Uterus (tissue), 2 donors: ENCODE measurements at regions not wholly inside any gene's neighbourhood (a gene's known extent, or its start where the extent isn't known, plus 50 kb on each side); places are given as distances from the start of the nearest gene placed in this dataset.

ENCODE experiments used
- POLR2A ChIP-seq, 2 donors: fragments of 450-650 bp; IDR thresholded peaks; one replicate each; pipeline ENCODE4 v1.6.1; 2016; ENCODE audit warnings: antibody characterized with exemption in 2 of 2, mild to moderate bottlenecking in 1 of 2, moderate library complexity in 1 of 2
- TF ChIP-seq, protein P1 (sequence below), 4 experiments: fragments of 200-600 bp in 2 of 4; fragments of 450-650 bp in 2 of 4; sonication (generic) in 2 of 4; IDR thresholded peaks; one replicate each; pipeline ENCODE4 v1.5.1; 2016 to 2019; ENCODE audit warnings: antibody characterized with exemption in 4 of 4, mild to moderate bottlenecking in 2 of 4, moderate library complexity in 1 of 4

GRCh38 chr9:110148384-110148783 lies 59.6 kb downstream of the C9orf152 start:
- TF ChIP-seq, protein P1, sequence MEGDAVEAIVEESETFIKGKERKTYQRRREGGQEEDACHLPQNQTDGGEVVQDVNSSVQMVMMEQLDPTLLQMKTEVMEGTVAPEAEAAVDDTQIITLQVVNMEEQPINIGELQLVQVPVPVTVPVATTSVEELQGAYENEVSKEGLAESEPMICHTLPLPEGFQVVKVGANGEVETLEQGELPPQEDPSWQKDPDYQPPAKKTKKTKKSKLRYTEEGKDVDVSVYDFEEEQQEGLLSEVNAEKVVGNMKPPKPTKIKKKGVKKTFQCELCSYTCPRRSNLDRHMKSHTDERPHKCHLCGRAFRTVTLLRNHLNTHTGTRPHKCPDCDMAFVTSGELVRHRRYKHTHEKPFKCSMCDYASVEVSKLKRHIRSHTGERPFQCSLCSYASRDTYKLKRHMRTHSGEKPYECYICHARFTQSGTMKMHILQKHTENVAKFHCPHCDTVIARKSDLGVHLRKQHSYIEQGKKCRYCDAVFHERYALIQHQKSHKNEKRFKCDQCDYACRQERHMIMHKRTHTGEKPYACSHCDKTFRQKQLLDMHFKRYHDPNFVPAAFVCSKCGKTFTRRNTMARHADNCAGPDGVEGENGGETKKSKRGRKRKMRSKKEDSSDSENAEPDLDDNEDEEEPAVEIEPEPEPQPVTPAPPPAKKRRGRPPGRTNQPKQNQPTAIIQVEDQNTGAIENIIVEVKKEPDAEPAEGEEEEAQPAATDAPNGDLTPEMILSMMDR (IDR thresholded peaks at IDR 0.05): no peak
- TF ChIP-seq POLR2A (IDR thresholded peaks at IDR 0.05): no peak
